H1 (cell line): ENCODE measurements at regions not wholly inside any gene's neighbourhood (a gene's known extent, or its start where the extent isn't known, plus 50 kb on each side); places are given as distances from the start of the nearest gene placed in this dataset.
A peak's percentile ranks its signal among the peaks of the same experiment; 100 is the strongest.

Source experiments
- CTCF ChIA-PET: fragments of 300-600 bp; sonication (Branson Sonifier 250); formaldehyde crosslinking; loops from one replicate; lab custom pipeline; 2021; ENCODE audit not compliant: partially characterized antibody; lab: Charles Lee
- POLR2A ChIA-PET: fragments of 300-600 bp; sonication (Branson Sonifier 250); formaldehyde crosslinking; loops from one replicate; lab custom pipeline; 2021; ENCODE audit warnings: inconsistent platforms; ENCODE audit not compliant: partially characterized antibody; lab: Charles Lee
- DNase-seq, 2 experiments: peaks; one replicate each; pipeline versions ENCODE4 v3.0.0 to v3.0.0-alpha.2; 2010 to 2022; ENCODE audit warnings: low spot score in 2 of 2, low read depth in 1 of 2, mixed read lengths in 1 of 2
- FAIRE-seq: peaks from 2 replicates; lab custom pipeline; 2011; peaks lifted over from hg19 to GRCh38; lab: Jason Lieb, UNC
- H2AFZ ChIP-seq: 2 replicates; pipeline ENCODE4 v1.8.1; 2012; ENCODE audit warnings: low read length, inconsistent platforms
- H2AK5ac ChIP-seq: 2 replicates; pipeline ENCODE4 v1.6.1; 2013; ENCODE audit warnings: low read depth, low read length
- H2BK120ac ChIP-seq: replicated peaks from 2 replicates; pipeline ENCODE3; 2013; ENCODE audit warnings: low read depth, low read length, inconsistent platforms
- H2BK12ac ChIP-seq: 2 replicates; pipeline ENCODE4 v1.6.1; 2013; ENCODE audit warnings: low read depth, low read length
- H2BK15ac ChIP-seq: 2 replicates; pipeline ENCODE4 v1.6.1; 2013; ENCODE audit warnings: low read length
- H2BK20ac ChIP-seq: 2 replicates; pipeline ENCODE4 v1.6.1; 2013; ENCODE audit warnings: low read length
- H2BK5ac ChIP-seq: 2 replicates; pipeline ENCODE4 v1.6.1; 2013; ENCODE audit warnings: low read depth, low read length
- H3K14ac ChIP-seq: 2 replicates; pipeline ENCODE4 v1.6.1; 2013; ENCODE audit warnings: inconsistent platforms; ENCODE audit not compliant: insufficient read length
- H3K18ac ChIP-seq: 2 replicates; pipeline ENCODE4 v1.6.1; 2013; ENCODE audit warnings: low read length; ENCODE audit errors: extremely low read depth
- H3K23ac ChIP-seq: 2 replicates; pipeline ENCODE4 v1.6.1; 2013; ENCODE audit warnings: inconsistent platforms; ENCODE audit not compliant: insufficient read length
- H3K23me2 ChIP-seq: 2 replicates; pipeline ENCODE4 v1.6.1; 2013; ENCODE audit warnings: low read depth, low read length
- H3K27ac ChIP-seq: 2 replicates; pipeline ENCODE4 v1.6.1; 2011; ENCODE audit warnings: low read depth, low read length, inconsistent platforms
- H3K27me3 ChIP-seq, 4 experiments: replicated peaks in 1 of 4; 1 replicate in 1 of 4; 2 replicates in 3 of 4; pipeline versions ENCODE4 v1.6.1 to v1.8.1; 2011 to 2013; ENCODE audit warnings: low read length in 3 of 4, mild to moderate bottlenecking in 3 of 4, inconsistent platforms in 2 of 4, mixed read lengths in 2 of 4, moderate library complexity in 1 of 4; ENCODE audit not compliant: control insufficient read depth in 3 of 4, insufficient read depth in 3 of 4; ENCODE audit errors: extremely low read depth in 1 of 4
- H3K36me3 ChIP-seq, 4 experiments: 2 replicates each; pipeline versions ENCODE4 v1.6.1 to v1.8.1; 2011 to 2013; ENCODE audit warnings: mild to moderate bottlenecking in 4 of 4, low read length in 3 of 4, moderate library complexity in 2 of 4, control low read depth in 1 of 4, inconsistent platforms in 1 of 4; ENCODE audit not compliant: insufficient read depth in 4 of 4, control insufficient read depth in 2 of 4
- H3K4ac ChIP-seq: replicated peaks from 2 replicates; pipeline ENCODE3; 2013; ENCODE audit warnings: low read length, low read depth, mixed read lengths, inconsistent platforms; ENCODE audit not compliant: insufficient read length
- H3K4me1 ChIP-seq, 4 experiments: replicated peaks in 1 of 4; 1 replicate in 1 of 4; 2 replicates in 3 of 4; pipeline versions ENCODE4 v1.6.1 to v1.8.1; 2011 to 2013; ENCODE audit warnings: low read length in 3 of 4, inconsistent platforms in 2 of 4, mixed read lengths in 1 of 4; ENCODE audit not compliant: insufficient read depth in 4 of 4, control insufficient read depth in 3 of 4
- H3K4me2 ChIP-seq, 2 experiments: 2 replicates each; pipeline versions ENCODE4 v1.6.1 to v1.8.1; 2011 to 2013; ENCODE audit warnings: low read depth in 2 of 2, low read length in 2 of 2, control low read depth in 1 of 2, inconsistent platforms in 1 of 2, mild to moderate bottlenecking in 1 of 2; ENCODE audit not compliant: insufficient read depth in 1 of 2
- H3K4me3 ChIP-seq, 4 experiments: fragments of 200-600, 300-600 bp in 1 of 4; sonication (generic), shearing (Covaris generic), sonication (Bioruptor Twin) in 1 of 4; 2 replicates each; pipeline versions ENCODE4 v1.5.1 to v1.8.1; 2011 to 2016; ENCODE audit warnings: low read length in 4 of 4, low read depth in 3 of 4, control low read depth in 2 of 4, inconsistent platforms in 2 of 4, mild to moderate bottlenecking in 2 of 4, mixed read lengths in 1 of 4, moderate library complexity in 1 of 4; ENCODE audit not compliant: insufficient read depth in 2 of 4; ENCODE audit errors: extremely low read depth in 1 of 4
- H3K56ac ChIP-seq: replicated peaks from 2 replicates; pipeline ENCODE3; 2013; ENCODE audit warnings: low read depth, mild to moderate bottlenecking, mixed read lengths, low read length, inconsistent platforms; ENCODE audit not compliant: insufficient read length
- H3K79me1 ChIP-seq: 2 replicates; pipeline ENCODE4 v1.6.1; 2013; ENCODE audit warnings: low read depth, low read length, control low read depth
- H3K79me2 ChIP-seq, 2 experiments: 2 replicates each; pipeline versions ENCODE4 v1.6.1 to v1.8.1; 2012 to 2013; ENCODE audit warnings: low read length in 2 of 2, mild to moderate bottlenecking in 2 of 2, inconsistent platforms in 1 of 2; ENCODE audit not compliant: insufficient read depth in 2 of 2, control insufficient read depth in 1 of 2
- H3K9ac ChIP-seq, 4 experiments: replicated peaks in 1 of 4; 1 replicate in 1 of 4; 2 replicates in 3 of 4; pipeline versions ENCODE4 v1.6.1 to v1.8.1; 2011 to 2013; ENCODE audit warnings: low read depth in 3 of 4, low read length in 3 of 4, control low read depth in 2 of 4, mild to moderate bottlenecking in 2 of 4, moderate library complexity in 2 of 4, inconsistent platforms in 1 of 4; ENCODE audit errors: extremely low read depth in 1 of 4
- H3K9me3 ChIP-seq, 2 experiments: 2 replicates each; pipeline versions ENCODE4 v1.6.1 to v1.8.1; 2012 to 2013; ENCODE audit warnings: mild to moderate bottlenecking in 2 of 2, moderate library complexity in 2 of 2, control low read depth in 1 of 2, inconsistent platforms in 1 of 2, low read depth in 1 of 2, low read length in 1 of 2, mixed read lengths in 1 of 2; ENCODE audit not compliant: insufficient read depth in 2 of 2
- H4K20me1 ChIP-seq, 2 experiments: replicated peaks in 1 of 2; 2 replicates each; pipeline versions ENCODE3 to v1.8.1; 2011 to 2013; ENCODE audit warnings: inconsistent platforms in 2 of 2, low read length in 2 of 2, mild to moderate bottlenecking in 1 of 2; ENCODE audit not compliant: insufficient read depth in 2 of 2, control insufficient read depth in 1 of 2
- H4K5ac ChIP-seq: 2 replicates; pipeline ENCODE4 v1.6.1; 2013; ENCODE audit warnings: low read length, low read depth, mixed read lengths, inconsistent platforms; ENCODE audit not compliant: insufficient read length
- H4K8ac ChIP-seq: 2 replicates; pipeline ENCODE4 v1.8.0; 2013; ENCODE audit warnings: mild to moderate bottlenecking, moderate library complexity, low read length, inconsistent platforms; ENCODE audit not compliant: insufficient read depth; ENCODE audit errors: extremely low read depth
- H4K91ac ChIP-seq: replicated peaks from 2 replicates; pipeline ENCODE3; 2013; ENCODE audit warnings: low read length, mixed read lengths, inconsistent platforms; ENCODE audit not compliant: insufficient read length
- BACH1 ChIP-seq: IDR thresholded peaks from 2 replicates; pipeline ENCODE4 v1.6.1; 2012; ENCODE audit warnings: low read length, improper control_type of control experiment
- CHD2 ChIP-seq: IDR thresholded peaks from 2 replicates; pipeline ENCODE4 v1.6.1; 2012; ENCODE audit warnings: low read length, improper control_type of control experiment
- EP300 ChIP-seq, 2 experiments: IDR thresholded peaks; 1 replicate in 1 of 2; 2 replicates in 1 of 2; pipeline ENCODE4 v1.6.1; 2011 to 2012; ENCODE audit warnings: low read depth in 2 of 2, low read length in 2 of 2, mild to moderate bottlenecking in 2 of 2, borderline replicate concordance in 1 of 2, inconsistent platforms in 1 of 2, moderate library complexity in 1 of 2
- FOSL1 ChIP-seq: IDR thresholded peaks from 2 replicates; pipeline ENCODE4 v1.6.1; 2011; ENCODE audit warnings: mild to moderate bottlenecking, low read depth, low read length, moderate library complexity; ENCODE audit not compliant: insufficient read depth
- GTF2F1 ChIP-seq: IDR thresholded peaks from 2 replicates; pipeline ENCODE4 v1.6.1; 2012; ENCODE audit warnings: low read depth, low read length, improper control_type of control experiment, borderline replicate concordance
- PHF8 ChIP-seq: fragments of 200-600 bp; sonication (generic); conservative IDR thresholded peaks from 2 replicates; pipeline ENCODE4 v1.7.1; 2012; ENCODE audit warnings: low read depth, mild to moderate bottlenecking, inconsistent platforms, low read length, moderate library complexity
- POU5F1 ChIP-seq: IDR thresholded peaks from 2 replicates; pipeline ENCODE4 v1.6.1; 2011; ENCODE audit warnings: low read depth, mild to moderate bottlenecking, low read length, moderate library complexity
- SP1 ChIP-seq: IDR thresholded peaks from 2 replicates; pipeline ENCODE4 v1.6.1; 2011; ENCODE audit warnings: low read depth, low read length
- TAF1 ChIP-seq: IDR thresholded peaks from 2 replicates; pipeline ENCODE4 v1.6.1; 2011; ENCODE audit warnings: mild to moderate bottlenecking, low read depth, low read length
- TCF12 ChIP-seq: IDR thresholded peaks from 2 replicates; pipeline ENCODE4 v1.6.1; 2011; ENCODE audit warnings: low read depth, mild to moderate bottlenecking, low read length
- USF2 ChIP-seq: IDR thresholded peaks from 2 replicates; pipeline ENCODE4 v1.6.1; 2011; ENCODE audit warnings: low read length, improper control_type of control experiment
- WGBS, 2 experiments: shearing (Covaris generic) in 1 of 2; methylation state at CpG; one replicate each; pipeline versions ENCODE4 v1.1.6 to v1.1.7; 2013 to 2015; ENCODE audit warnings: low lambda C conversion rate in 2 of 2, mixed read lengths in 2 of 2, inconsistent platforms in 1 of 2, low coverage in 1 of 2, missing lambda C conversion rate in 1 of 2; ENCODE audit not compliant: insufficient replicate concordance in 2 of 2, insufficient coverage in 1 of 2, insufficient read length in 1 of 2; ENCODE audit errors: extremely low coverage in 1 of 2, missing lambda C conversion rate in 1 of 2; 5-methylcytosine and 5-hydroxymethylcytosine counted together

- Histone ChIP-seq H3K27me3 (no peaks in the 10 kb centered on the region), H4K91ac (no peak overlapping the region), H2BK120ac (no peak overlapping the region), H3K79me2 (peaks cover 10 to 97% of the 10 kb centered on the region in 2 experiments), H3K23me2 (peaks cover 4% of the 10 kb centered on the region; the same call in 1 of the 2 replicates), H4K5ac (no peak overlapping the region), H3K23ac (no peak overlapping the region), H2BK20ac (no peak overlapping the region), H2AK5ac (peak overlapping the region; percentile 97), H3K4me2 (no peak overlapping the region), H3K56ac (no peak overlapping the region), H4K8ac (no peak overlapping the region), H3K4me1 (peaks cover 7 to 80% (median 51%) of the 10 kb centered on the region in 4 experiments), H3K4ac (no peak overlapping the region), H2BK5ac (peak overlapping the region; percentile 20; the same call in 1 of the 2 replicates), H3K18ac (no peak overlapping the region), H2BK12ac (no peak overlapping the region), H3K27ac (no peak overlapping the region), H4K20me1 (peaks cover 22 to 43% of the 10 kb centered on the region in 2 experiments), H3K14ac (no peak overlapping the region), H2AFZ (no peak overlapping the region), H3K36me3 (no peaks in the 10 kb centered on the region), H3K4me3 (no peak overlapping the region), H3K9ac (no peak overlapping the region), H2BK15ac (no peak overlapping the region), H3K9me3 (no peaks in the 10 kb centered on the region), H3K79me1 (peaks cover 52% of the 10 kb centered on the region)
- 95 to 100% methylated on average over 8 to 9 of the region's 9 CpGs for WGBS, 2 experiments
- POLR2A ChIA-PET, result interaction anchor here (3.7 kb wide), 1 partner anchor 11 kb away, joined by 32 read pairs; no protein-coding TSS in a partner anchor
- FAIRE-seq (no peak), DNase-seq (no peak)
- CTCF ChIA-PET, result interaction anchor here (0.6 to 4.4 kb wide), 4 partner anchors 13 to 155 kb away, joined by 3 to 17 read pairs (median 4); no protein-coding TSS in a partner anchor
- no peak for TF ChIP-seq FOSL1
- no peak for TF ChIP-seq GTF2F1
- no peak for TF ChIP-seq TAF1
- no peak for TF ChIP-seq PHF8
- no peak for TF ChIP-seq USF2
- no peak for TF ChIP-seq SP1
- TF ChIP-seq TCF12, result no peak
- no peak for TF ChIP-seq BACH1
- TF ChIP-seq POU5F1, result no peak
- no peak for TF ChIP-seq CHD2
- no peak for TF ChIP-seq EP300 (IDR thresholded peaks at IDR 0.05; ENCODE audit: borderline replicate concordance in 1 of 2, low read depth in 2 of 2, low read length in 2 of 2)
Measured at GRCh38 chr12:124503305-124503704, 64.1 kb downstream of the NCOR2 start.
